ENCODE measurements at regions not wholly inside any gene's neighbourhood (a gene's known extent, or its start where the extent isn't known, plus 50 kb on each side); places are given as distances from the start of the nearest gene placed in this dataset.

DNA sequence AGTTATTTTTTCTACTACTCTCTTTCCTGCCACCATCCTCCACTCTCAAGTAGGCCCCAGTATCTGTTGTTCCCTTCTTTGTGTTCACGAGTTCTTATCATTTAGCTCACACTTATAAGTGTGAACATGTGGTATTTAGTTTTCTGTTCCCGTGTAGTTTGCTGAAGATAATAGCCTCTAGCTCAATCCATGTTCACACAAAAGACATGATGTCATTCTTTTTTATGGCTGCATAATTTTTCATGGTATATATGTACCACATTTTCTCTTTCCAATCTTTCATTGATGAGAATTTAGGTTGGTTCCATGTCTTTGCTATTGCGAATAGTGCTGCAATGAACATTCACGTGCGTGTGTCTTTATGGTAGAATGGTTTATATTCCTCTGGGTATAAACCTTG lies 237.9 kb upstream of the FERMT1 start:
- TF ChIP-seq CTCF (IDR thresholded peaks at IDR 0.05 in 2 of 3, conservative IDR thresholded peaks at IDR 0.05 in 1 of 3; ENCODE audit: borderline replicate concordance in 1 of 3, insufficient read depth in 1 of 3, low read depth in 2 of 3, low read length in 2 of 3) = no peak
- no peak for TF ChIP-seq POLR2A (IDR thresholded peaks at IDR 0.05; ENCODE audit: borderline replicate concordance, extremely low read depth, insufficient read depth, insufficient read length)
- TF ChIP-seq FOSL1 (IDR thresholded peaks at IDR 0.05; ENCODE audit: low read depth) = no peak
- TF ChIP-seq EZH2 (IDR thresholded peaks at IDR 0.05) = no peak
- no peak for TF ChIP-seq CBX3 (IDR thresholded peaks at IDR 0.05; ENCODE audit: low read depth)
- TF ChIP-seq, protein P1, sequence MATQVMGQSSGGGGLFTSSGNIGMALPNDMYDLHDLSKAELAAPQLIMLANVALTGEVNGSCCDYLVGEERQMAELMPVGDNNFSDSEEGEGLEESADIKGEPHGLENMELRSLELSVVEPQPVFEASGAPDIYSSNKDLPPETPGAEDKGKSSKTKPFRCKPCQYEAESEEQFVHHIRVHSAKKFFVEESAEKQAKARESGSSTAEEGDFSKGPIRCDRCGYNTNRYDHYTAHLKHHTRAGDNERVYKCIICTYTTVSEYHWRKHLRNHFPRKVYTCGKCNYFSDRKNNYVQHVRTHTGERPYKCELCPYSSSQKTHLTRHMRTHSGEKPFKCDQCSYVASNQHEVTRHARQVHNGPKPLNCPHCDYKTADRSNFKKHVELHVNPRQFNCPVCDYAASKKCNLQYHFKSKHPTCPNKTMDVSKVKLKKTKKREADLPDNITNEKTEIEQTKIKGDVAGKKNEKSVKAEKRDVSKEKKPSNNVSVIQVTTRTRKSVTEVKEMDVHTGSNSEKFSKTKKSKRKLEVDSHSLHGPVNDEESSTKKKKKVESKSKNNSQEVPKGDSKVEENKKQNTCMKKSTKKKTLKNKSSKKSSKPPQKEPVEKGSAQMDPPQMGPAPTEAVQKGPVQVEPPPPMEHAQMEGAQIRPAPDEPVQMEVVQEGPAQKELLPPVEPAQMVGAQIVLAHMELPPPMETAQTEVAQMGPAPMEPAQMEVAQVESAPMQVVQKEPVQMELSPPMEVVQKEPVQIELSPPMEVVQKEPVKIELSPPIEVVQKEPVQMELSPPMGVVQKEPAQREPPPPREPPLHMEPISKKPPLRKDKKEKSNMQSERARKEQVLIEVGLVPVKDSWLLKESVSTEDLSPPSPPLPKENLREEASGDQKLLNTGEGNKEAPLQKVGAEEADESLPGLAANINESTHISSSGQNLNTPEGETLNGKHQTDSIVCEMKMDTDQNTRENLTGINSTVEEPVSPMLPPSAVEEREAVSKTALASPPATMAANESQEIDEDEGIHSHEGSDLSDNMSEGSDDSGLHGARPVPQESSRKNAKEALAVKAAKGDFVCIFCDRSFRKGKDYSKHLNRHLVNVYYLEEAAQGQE (IDR thresholded peaks at IDR 0.05; ENCODE audit: low read depth) = no peak
- no peak for TF ChIP-seq TCF7L2 (IDR thresholded peaks at IDR 0.05; ENCODE audit: borderline replicate concordance, extremely low read depth, insufficient read depth, insufficient read length)
- no peak for TF ChIP-seq SP1 (IDR thresholded peaks at IDR 0.05; ENCODE audit: low read depth)
- no peak for TF ChIP-seq EZH2phosphoT487 (IDR thresholded peaks at IDR 0.05; ENCODE audit: borderline replicate concordance)
- TF ChIP-seq, protein P2, sequence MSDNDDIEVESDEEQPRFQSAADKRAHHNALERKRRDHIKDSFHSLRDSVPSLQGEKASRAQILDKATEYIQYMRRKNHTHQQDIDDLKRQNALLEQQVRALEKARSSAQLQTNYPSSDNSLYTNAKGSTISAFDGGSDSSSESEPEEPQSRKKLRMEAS (IDR thresholded peaks at IDR 0.05) = no peak
- no peak for TF ChIP-seq YY1 (IDR thresholded peaks at IDR 0.05; ENCODE audit: extremely low read depth, insufficient replicate concordance, low read depth, low read length)
- no peak for TF ChIP-seq RAD21 (IDR thresholded peaks at IDR 0.05; ENCODE audit: low read depth)
- no peak for TF ChIP-seq POLR2AphosphoS5 (IDR thresholded peaks at IDR 0.05; ENCODE audit: low read depth, low read length)

Measured in HCT116 (cell line).